ENCODE measurements at regions not wholly inside any gene's neighbourhood (a gene's known extent, or its start where the extent isn't known, plus 50 kb on each side); places are given as distances from the start of the nearest gene placed in this dataset.
"Not testable (repeated sequence)": the region's sequence is repeated elsewhere in the genome, so short reads cannot be mapped to it uniquely, and the experiment has no call there.

GRCh38 chr4:148563684-148564083 lies 121.5 kb upstream of the NR3C2 start:
- Mint-ChIP-seq H3K4me3 (no peak overlapping the region), H3K4me1 (no peaks in the 10 kb centered on the region), H3K27me3 (no peaks in the 10 kb centered on the region), H3K27ac (no peak overlapping the region), H3K9me3 (peaks cover 8% of the 10 kb centered on the region), H3K36me3 (ENCODE audit: low read depth) (peaks cover under 1% of the 10 kb centered on the region)
- ATAC-seq (no peak), DNase-seq (no peak)

- Mint-ChIP-seq H3K27ac (no peak overlapping the region), H3K4me3 (no peak overlapping the region), H3K4me1 (no peaks in the 10 kb centered on the region), H3K9me3 (no peaks in the 10 kb centered on the region), H3K36me3 (ENCODE audit: low read depth) (no peaks in the 10 kb centered on the region), H3K27me3 (no peaks in the 10 kb centered on the region)
- no peak for DNase-seq
- no peak for ATAC-seq
Observed at GRCh38 chr4:148561467-148561866, 119.3 kb upstream of the NR3C2 start.

DNA sequence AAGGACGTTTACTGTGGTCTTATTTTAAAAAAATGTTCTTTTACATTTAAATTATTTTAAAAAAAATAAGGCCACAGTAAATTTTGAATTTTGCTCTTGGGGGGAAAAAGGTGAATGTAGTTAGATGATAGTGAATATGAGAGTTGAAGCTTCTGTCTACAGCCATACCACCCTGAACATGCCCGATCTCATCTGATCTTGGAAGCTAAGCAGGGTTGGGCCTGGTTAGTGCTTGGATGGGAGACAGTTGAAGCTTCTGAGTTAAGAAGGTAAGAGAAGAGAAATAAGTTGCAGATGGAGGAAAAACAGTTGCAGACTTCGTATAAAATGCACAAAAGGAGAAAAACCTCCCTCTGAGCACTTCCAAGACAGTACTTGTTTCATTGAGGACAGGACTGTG lies 115.6 kb upstream of the NR3C2 start:
- no peaks in the 10 kb centered on the region for H3K36me3 Mint-ChIP-seq (ENCODE audit: low read depth)
- H3K27me3 Mint-ChIP-seq, result no peaks in the 10 kb centered on the region
- no peak for DNase-seq
- H3K4me1 Mint-ChIP-seq, result no peaks in the 10 kb centered on the region
- no peak overlapping the region for H3K4me3 Mint-ChIP-seq
- H3K27ac Mint-ChIP-seq, result no peak overlapping the region
- no peak for ATAC-seq
- H3K9me3 Mint-ChIP-seq, result no peaks in the 10 kb centered on the region

DNA sequence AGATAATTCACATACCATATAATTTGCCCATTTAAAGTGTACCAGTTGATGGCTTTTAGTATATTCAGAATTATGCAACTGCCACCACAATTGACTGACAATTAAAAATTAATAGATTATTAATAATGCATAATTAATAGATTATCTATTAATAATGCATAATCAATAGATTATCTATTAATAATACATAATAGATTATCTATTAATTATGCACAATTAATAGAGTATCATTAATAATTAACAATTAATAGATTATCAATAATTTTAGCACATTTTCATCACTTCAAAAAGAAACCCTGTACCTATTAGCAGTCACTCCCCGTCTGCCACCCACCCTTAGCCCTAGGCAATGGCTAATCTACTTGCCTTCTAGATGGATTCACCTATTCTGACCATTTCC lies 108.6 kb upstream of the NR3C2 start:
- DNase-seq (no peak), ATAC-seq (no peak)
- no peaks in the 10 kb centered on the region for H3K27me3 Mint-ChIP-seq
- H3K4me1 Mint-ChIP-seq, result no peaks in the 10 kb centered on the region
- no peaks in the 10 kb centered on the region for H3K9me3 Mint-ChIP-seq
- no peak overlapping the region for H3K4me3 Mint-ChIP-seq
- H3K36me3 Mint-ChIP-seq (ENCODE audit: low read depth), result no peaks in the 10 kb centered on the region
- no peak overlapping the region for H3K27ac Mint-ChIP-seq

GRCh38 chr4:148542922-148543623 lies 100.9 kb upstream of the NR3C2 start:
- no peaks in the 10 kb centered on the region for H3K36me3 Mint-ChIP-seq (ENCODE audit: low read depth)

GRCh38 chr4:148540622-148541326 lies 98.6 kb upstream of the NR3C2 start:
- no peaks in the 10 kb centered on the region for H3K36me3 Mint-ChIP-seq (ENCODE audit: low read depth)
- H3K4me3 Mint-ChIP-seq, result no peak overlapping the region
- DNase-seq (no peak), ATAC-seq (no peak)
- no peak overlapping the region for H3K27ac Mint-ChIP-seq
- H3K9me3 Mint-ChIP-seq, result no peaks in the 10 kb centered on the region
- no peaks in the 10 kb centered on the region for H3K4me1 Mint-ChIP-seq
- H3K27me3 Mint-ChIP-seq, result no peaks in the 10 kb centered on the region

More at GRCh38 chr4:148542922-148543623, 100.9 kb upstream of the NR3C2 start:
- DNase-seq, result no peak
- Mint-ChIP-seq H3K4me1 (no peaks in the 10 kb centered on the region), H3K27ac (no peak overlapping the region), H3K9me3 (no peaks in the 10 kb centered on the region), H3K27me3 (no peaks in the 10 kb centered on the region), H3K4me3 (no peak overlapping the region)
- peak; percentile 57 for ATAC-seq

DNA sequence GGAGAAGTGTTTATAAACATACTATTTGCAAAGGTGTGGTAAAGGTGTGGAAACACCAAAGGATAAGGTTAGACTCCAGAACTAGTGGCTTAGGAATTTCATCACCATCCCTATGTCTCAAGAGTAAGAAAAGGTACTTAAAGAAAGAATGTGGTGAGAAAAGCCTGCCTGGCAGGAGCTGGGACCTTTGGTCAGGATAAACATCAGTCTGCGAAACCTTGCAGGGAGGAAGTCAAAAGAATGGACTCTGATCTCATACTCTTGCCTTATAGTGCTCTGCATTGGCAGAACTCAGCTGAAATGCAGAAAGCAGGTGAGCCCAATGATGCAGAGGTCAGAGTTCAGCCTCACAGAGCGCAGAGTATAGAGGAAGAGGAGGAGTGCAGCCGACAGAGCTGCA lies 97.2 kb upstream of the NR3C2 start:
- ATAC-seq, result no peak
- peaks cover 6% of the 10 kb centered on the region for H3K9me3 Mint-ChIP-seq

DNA sequence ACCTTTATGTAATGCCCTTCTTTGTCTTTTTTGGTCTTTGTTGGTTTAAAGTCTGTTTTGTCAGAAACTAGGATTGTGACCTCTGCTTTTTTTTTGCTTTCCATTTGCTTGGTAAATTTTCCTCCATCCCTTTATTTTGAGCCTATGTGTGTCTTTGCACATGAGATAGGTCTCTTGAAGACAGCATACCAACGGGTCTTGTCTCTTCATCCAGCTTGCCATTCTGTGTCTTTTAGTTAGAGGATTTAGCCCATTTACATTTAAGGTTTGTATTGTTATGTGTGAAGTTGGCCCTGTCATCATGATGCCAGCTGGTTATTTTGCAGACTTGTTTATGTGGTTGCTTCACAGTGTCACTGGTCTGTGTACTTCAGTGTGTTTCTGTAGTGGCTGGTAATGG lies 91.6 kb upstream of the NR3C2 start:
- H3K36me3 Mint-ChIP-seq (ENCODE audit: low read depth), result not testable (repeated sequence)

More for the DNA sequence above, 97.2 kb upstream of the NR3C2 start:
- Mint-ChIP-seq H3K27ac (no peak overlapping the region), H3K27me3 (no peaks in the 10 kb centered on the region), H3K4me3 (no peak overlapping the region), H3K4me1 (no peaks in the 10 kb centered on the region), H3K36me3 (ENCODE audit: low read depth) (no peaks in the 10 kb centered on the region)
- no peak for DNase-seq

GRCh38 chr4:148530114-148530513 lies 87.9 kb upstream of the NR3C2 start:
- DNase-seq (no peak), ATAC-seq (no peak)
- no peaks in the 10 kb centered on the region for H3K36me3 Mint-ChIP-seq (ENCODE audit: low read depth)
- no peak overlapping the region for H3K4me3 Mint-ChIP-seq
- no peaks in the 10 kb centered on the region for H3K27me3 Mint-ChIP-seq
- H3K27ac Mint-ChIP-seq, result no peak overlapping the region
- H3K4me1 Mint-ChIP-seq, result no peaks in the 10 kb centered on the region
- peaks cover 46% of the 10 kb centered on the region for H3K9me3 Mint-ChIP-seq

More for the DNA sequence above, 91.6 kb upstream of the NR3C2 start:
- not testable (repeated sequence) for H3K27ac Mint-ChIP-seq, H3K27me3 Mint-ChIP-seq, ATAC-seq, H3K4me3 Mint-ChIP-seq, H3K4me1 Mint-ChIP-seq, DNase-seq
- peaks cover 41% of the 10 kb centered on the region for H3K9me3 Mint-ChIP-seq

DNA sequence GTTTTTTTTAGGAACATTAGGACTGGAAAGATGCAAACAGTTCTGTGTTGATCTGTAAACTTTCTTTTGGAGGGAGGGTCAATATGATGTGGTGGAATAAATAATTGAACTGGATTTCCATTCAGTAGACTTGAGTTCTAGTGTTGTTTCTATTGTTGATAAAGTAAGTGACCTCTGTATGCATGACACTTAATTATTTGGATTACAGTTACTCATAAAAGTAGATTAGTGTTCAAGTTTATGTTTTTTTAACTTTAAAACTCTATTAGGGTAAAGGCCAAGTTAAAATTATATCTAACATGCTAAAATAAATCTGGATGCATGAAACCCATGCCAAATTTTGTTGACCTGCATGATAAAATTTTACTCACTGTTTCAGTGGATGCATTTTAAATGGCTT lies 85.4 kb upstream of the NR3C2 start:
- H3K27me3 Mint-ChIP-seq, result no peaks in the 10 kb centered on the region
- DNase-seq (no peak), ATAC-seq (no peak)
- H3K9me3 Mint-ChIP-seq, result peaks cover 23% of the 10 kb centered on the region
- H3K4me3 Mint-ChIP-seq, result no peak overlapping the region
- H3K4me1 Mint-ChIP-seq, result no peaks in the 10 kb centered on the region
- H3K36me3 Mint-ChIP-seq (ENCODE audit: low read depth), result no peaks in the 10 kb centered on the region
- H3K27ac Mint-ChIP-seq, result no peak overlapping the region

DNA sequence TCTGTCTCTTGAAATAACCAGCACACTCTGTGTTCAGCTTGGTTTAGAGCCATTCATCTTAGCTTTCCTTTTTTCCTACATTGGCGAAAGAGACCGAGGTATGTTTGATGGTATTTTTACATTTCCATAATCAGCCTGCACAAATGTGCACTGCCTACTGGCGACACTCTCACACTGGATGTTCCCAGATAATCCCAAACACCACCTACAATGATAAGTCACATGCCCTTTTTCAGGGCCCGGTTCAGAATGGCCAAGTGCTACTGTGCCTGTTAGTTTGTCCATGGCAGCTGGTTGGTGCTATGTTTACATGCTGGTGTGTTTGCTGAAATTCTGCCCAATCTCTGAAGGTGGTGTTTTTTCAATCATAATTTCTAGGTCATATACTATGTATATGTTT lies 80.8 kb upstream of the NR3C2 start:
- ATAC-seq (no peak), DNase-seq (no peak)
- H3K27me3 Mint-ChIP-seq, result peaks cover 2% of the 10 kb centered on the region
- H3K4me3 Mint-ChIP-seq, result no peak overlapping the region
- H3K4me1 Mint-ChIP-seq, result no peaks in the 10 kb centered on the region
- no peaks in the 10 kb centered on the region for H3K36me3 Mint-ChIP-seq (ENCODE audit: low read depth)
- no peak overlapping the region for H3K27ac Mint-ChIP-seq
- H3K9me3 Mint-ChIP-seq, result peaks cover 14% of the 10 kb centered on the region

GRCh38 chr4:148515248-148515647 lies 73.0 kb upstream of the NR3C2 start:
- Mint-ChIP-seq H3K27me3 (no peaks in the 10 kb centered on the region), H3K9me3 (peaks cover 14% of the 10 kb centered on the region), H3K4me1 (no peaks in the 10 kb centered on the region), H3K27ac (no peak overlapping the region), H3K36me3 (ENCODE audit: low read depth) (no peaks in the 10 kb centered on the region), H3K4me3 (no peak overlapping the region)
- no peak for ATAC-seq
- no peak for DNase-seq

DNA sequence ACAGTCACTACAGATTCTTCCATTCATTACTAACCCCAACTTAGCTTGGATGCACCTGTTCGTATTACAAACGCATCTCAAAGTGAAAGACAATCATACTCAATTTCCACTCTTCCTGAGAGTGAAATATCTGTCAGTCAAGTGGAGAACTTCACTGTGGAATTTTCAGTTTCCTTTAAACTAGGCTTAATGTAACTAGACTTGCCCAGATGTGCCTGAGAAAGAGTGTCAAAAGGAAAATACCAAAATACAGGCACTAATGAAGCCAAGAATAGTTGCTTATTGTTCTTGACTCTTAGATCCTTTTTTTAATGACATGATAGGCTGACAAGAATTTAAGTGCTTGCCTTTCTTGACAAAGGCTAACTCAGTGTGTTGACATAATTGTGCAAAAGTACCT lies 72.4 kb upstream of the NR3C2 start:
- Mint-ChIP-seq H3K4me1 (no peaks in the 10 kb centered on the region), H3K9me3 (peaks cover 12% of the 10 kb centered on the region), H3K27me3 (no peaks in the 10 kb centered on the region), H3K36me3 (ENCODE audit: low read depth) (no peaks in the 10 kb centered on the region), H3K27ac (no peak overlapping the region), H3K4me3 (no peak overlapping the region)
- DNase-seq (no peak), ATAC-seq (no peak)

DNA sequence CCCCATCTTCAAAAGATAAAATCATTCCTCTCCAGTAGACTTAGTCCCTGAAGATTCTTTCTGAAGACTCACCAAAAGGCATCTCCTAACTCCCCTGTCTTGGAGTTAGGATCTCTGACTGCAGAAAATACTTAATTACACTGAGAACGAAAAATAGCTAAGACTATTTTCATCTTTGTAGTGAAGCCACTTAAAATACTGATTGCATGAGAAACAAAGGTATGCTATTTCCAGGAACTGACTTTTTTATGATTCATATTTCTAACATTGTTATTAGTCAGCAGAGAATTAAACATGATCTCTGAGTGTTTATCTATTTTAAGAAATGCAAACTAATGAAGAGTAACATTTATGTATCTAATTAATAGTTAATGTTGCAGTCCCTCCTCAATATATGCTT lies 71.8 kb upstream of the NR3C2 start:
- Mint-ChIP-seq H3K27ac (no peak overlapping the region), H3K36me3 (ENCODE audit: low read depth) (no peaks in the 10 kb centered on the region), H3K4me3 (no peak overlapping the region), H3K4me1 (no peaks in the 10 kb centered on the region), H3K9me3 (peaks cover 7% of the 10 kb centered on the region), H3K27me3 (no peaks in the 10 kb centered on the region)
- no peak for DNase-seq
- no peak for ATAC-seq

GRCh38 chr4:148510211-148510610 lies 68.0 kb upstream of the NR3C2 start:
- DNase-seq (no peak), ATAC-seq (no peak)
- Mint-ChIP-seq H3K27me3 (no peaks in the 10 kb centered on the region), H3K4me1 (no peaks in the 10 kb centered on the region), H3K4me3 (no peak overlapping the region), H3K27ac (no peak overlapping the region), H3K9me3 (peaks cover 4% of the 10 kb centered on the region), H3K36me3 (ENCODE audit: low read depth) (no peaks in the 10 kb centered on the region)

Measured in activated naive CD8-positive, alpha-beta T cell treated with anti-CD3 and anti-CD28 coated beads, Interleukin-2, amount 50 U/mL, for 24 hours (primary cell).